ENCODE measurements at regions not wholly inside any gene's neighbourhood (a gene's known extent, or its start where the extent isn't known, plus 50 kb on each side); places are given as distances from the start of the nearest gene placed in this dataset.
A peak's percentile ranks its signal among the peaks of the same experiment; 100 is the strongest.
"Not testable (repeated sequence)": the region's sequence is repeated elsewhere in the genome, so short reads cannot be mapped to it uniquely, and the experiment has no call there.

GRCh38 chr2:153420394-153420793 is 58.2 kb downstream of the RPRM start:
- FAIRE-seq (no peak), DNase-seq (ENCODE audit: insufficient read length, low spot score) (no peak)

DNA sequence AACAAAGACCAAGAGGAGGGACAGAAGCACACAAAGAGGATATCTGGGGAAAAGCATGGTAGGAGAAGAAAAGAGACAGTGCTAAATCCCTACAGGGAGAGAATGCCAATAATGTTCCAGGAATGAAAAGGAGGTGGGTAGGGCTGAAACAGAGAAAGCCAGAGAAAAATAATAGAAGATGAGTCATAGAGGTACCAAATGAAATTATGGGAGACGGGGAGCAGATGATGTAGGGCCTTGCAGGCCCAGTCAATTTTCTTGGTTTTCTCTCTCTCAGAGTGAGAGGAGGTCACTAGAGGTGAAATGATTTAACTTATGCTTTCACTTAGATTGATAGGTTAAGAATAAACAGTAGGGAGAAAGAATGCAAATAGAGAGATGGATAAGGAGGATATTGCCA is 61.5 kb downstream of the RPRM start:
- no peak for DNase-seq (ENCODE audit: insufficient read length, low spot score)
- FAIRE-seq = no peak

DNA sequence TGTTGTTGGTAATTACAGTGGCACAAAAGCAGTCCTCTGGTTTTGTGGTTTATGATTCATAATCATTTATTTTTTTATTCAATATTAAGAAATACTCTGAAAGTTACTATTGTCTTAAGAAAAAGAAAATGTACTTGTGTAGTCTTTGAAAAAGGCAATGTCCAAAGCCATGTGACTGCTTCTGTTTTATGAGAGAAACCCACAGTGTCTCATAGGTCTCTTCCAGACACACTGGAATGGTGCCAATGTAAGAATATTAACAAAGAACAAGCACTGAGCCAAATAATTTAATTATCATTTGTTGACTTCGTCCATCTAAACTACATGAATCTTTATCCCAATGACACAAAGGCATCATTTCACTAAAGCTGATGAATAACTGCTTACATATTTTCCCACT is 62.5 kb downstream of the RPRM start:
- no peak for FAIRE-seq
- no peak for DNase-seq (ENCODE audit: insufficient read length, low spot score)

GRCh38 chr2:153408710-153409385 is 69.7 kb downstream of the RPRM start:
- FAIRE-seq = no peak

GRCh38 chr2:153405196-153405595 is 73.4 kb downstream of the RPRM start:
- FAIRE-seq = no peak
- DNase-seq (ENCODE audit: insufficient read length, low spot score) = no peak

More at GRCh38 chr2:153408710-153409385, 69.7 kb downstream of the RPRM start:
- DNase-seq (ENCODE audit: insufficient read length, low spot score) = no peak

DNA sequence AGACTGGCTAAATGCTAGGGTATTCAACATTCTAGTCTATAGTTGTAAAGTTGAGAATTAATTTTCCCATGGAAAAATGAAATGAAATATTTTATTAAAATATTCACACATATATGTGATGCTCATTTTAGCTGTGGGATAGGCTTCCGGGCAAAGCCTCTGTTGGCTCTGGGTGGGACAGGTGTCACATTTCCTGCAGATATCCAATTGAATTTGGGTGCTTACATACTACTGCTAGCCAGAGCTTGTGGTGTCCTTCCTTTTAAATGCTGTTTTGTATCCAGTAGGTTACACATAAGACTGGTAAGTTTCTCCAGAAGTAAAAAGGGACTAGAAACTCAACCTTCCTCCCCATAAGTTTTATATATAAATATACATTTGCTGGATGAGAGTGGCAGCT is 73.8 kb downstream of the RPRM start:
- no peak for FAIRE-seq
- DNase-seq (ENCODE audit: insufficient read length, low spot score) = no peak

GRCh38 chr2:153403940-153404339 is 74.6 kb downstream of the RPRM start:
- FAIRE-seq (no peak), DNase-seq (ENCODE audit: insufficient read length, low spot score) (no peak)

DNA sequence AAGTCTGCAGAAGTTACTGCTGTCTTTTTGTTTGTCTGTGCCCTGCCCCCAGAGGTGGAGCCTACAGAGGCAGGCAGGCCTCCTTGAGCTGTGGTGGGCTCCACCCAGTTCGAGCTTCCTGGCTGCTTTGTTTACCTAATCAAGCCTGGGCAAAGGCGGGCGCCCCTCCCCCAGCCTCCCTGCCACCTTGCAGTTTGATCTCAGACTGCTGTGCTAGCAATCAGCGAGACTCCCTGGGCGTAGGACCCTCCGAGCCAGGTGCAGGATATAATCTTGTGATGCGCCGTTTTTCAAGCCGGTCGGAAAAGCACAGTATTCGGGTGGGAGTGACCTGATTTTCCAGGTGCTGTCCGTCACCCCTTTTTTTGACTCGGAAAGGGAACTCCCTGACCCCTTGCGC is 75.2 kb downstream of the RPRM start:
- not testable (repeated sequence) for DNase-seq (ENCODE audit: insufficient read length, low spot score)

DNA sequence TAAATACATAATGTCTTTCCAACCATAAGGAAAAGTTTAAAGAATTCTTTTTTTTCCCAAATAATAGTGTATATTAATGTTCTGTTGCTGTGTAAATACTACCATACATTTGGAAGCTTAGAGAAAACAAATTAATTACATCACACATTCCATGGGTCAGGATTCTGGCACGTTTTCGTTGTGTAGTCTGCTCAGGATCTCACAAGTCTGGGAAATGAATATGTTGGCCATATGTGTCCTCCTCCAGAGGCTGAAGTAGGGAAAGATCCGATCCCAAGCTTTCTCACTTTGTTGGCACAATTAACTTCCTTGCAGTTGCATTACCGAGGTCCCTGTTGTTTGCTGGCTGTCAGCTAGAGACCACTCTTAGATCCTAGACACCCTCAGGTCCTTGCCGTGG is 83.9 kb downstream of the RPRM start:
- no peak for DNase-seq (ENCODE audit: insufficient read length, low spot score)
- FAIRE-seq = no peak

More for the DNA sequence above, 75.2 kb downstream of the RPRM start:
- FAIRE-seq = not testable (repeated sequence)

DNA sequence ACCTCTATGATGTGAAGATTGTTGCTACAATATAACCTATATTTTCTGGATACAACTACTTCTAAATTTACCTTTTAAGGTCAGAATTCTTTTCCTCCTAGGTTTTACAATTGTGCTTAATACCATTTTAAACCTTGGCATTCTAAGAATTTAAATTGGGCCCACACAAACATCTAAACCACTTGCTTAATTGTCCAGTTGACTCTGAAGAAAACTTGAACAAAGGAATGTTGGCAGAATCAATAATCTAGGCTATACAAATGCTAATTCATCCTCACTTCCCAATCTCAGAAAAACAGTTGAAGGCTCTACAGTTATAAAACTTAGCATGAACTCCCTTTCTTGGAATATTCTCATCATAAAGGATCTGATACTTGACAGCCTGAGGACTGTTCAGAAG is 84.3 kb downstream of the RPRM start:
- DNase-seq (ENCODE audit: insufficient read length, low spot score) (no peak), FAIRE-seq (no peak)

GRCh38 chr2:153393518-153393917 is 85.0 kb downstream of the RPRM start:
- FAIRE-seq = no peak

GRCh38 chr2:153391131-153391530 is 87.4 kb downstream of the RPRM start:
- no peak for DNase-seq (ENCODE audit: insufficient read length, low spot score)
- FAIRE-seq = no peak

More at GRCh38 chr2:153393518-153393917, 85.0 kb downstream of the RPRM start:
- DNase-seq (ENCODE audit: insufficient read length, low spot score) = no peak

- no peak for FAIRE-seq
Observed at GRCh38 chr2:153388246-153388645, 90.3 kb downstream of the RPRM start.

GRCh38 chr2:153387203-153387602 is 91.4 kb downstream of the RPRM start:
- no peak for DNase-seq (ENCODE audit: insufficient read length, low spot score)

More at GRCh38 chr2:153388246-153388645, 90.3 kb downstream of the RPRM start:
- no peak for DNase-seq (ENCODE audit: insufficient read length, low spot score)

GRCh38 chr2:153386481-153386897 is 92.1 kb downstream of the RPRM start:
- FAIRE-seq (no peak), DNase-seq (ENCODE audit: insufficient read length, low spot score) (no peak)

More at GRCh38 chr2:153387203-153387602, 91.4 kb downstream of the RPRM start:
- FAIRE-seq = no peak

DNA sequence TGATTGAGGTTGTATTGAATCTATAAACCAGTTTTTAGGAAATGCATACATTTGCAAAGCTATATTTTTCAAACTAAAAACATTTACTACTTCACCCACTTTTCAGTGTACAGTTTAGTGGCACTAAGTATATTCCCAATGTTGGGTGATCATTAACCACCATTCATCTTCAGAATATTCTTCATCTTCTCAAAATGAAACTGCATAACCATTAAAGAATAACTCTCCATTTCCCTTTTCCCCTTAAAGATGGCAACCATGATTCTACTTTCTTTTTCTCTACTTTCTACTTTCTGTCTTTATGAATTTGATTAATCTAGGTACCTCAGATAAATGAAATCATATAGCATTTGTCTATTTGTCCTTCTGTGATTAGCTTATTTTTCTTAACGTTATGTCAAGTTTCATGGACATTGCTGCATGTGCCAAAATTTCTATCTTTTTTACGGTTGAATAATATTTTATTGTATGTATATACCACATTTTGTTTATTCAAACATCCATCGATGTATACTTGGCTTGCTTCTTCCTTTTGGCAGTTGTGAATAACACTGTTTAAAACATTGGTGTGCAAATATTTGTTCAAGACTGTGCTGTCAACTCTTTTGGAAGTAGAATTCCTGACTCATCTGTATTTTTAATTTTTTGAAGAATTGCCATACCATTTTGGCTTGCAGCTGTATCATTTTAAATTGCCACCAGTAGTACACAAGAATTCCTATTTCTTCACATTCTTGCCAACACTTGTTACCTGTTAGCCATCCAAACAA is 104.9 kb downstream of the RPRM start:
- FAIRE-seq (peak; percentile 83), DNase-seq (ENCODE audit: insufficient read length, low spot score) (no peak)

GRCh38 chr2:153360239-153360638 is 118.3 kb downstream of the RPRM start:
- FAIRE-seq = no peak
- no peak for DNase-seq (ENCODE audit: insufficient read length, low spot score)

GRCh38 chr2:153354377-153354776 is 124.2 kb downstream of the RPRM start:
- DNase-seq (ENCODE audit: insufficient read length, low spot score) (no peak), FAIRE-seq (no peak)

GRCh38 chr2:153349603-153350002 is 129.0 kb downstream of the RPRM start:
- no peak for FAIRE-seq
- DNase-seq (ENCODE audit: insufficient read length, low spot score) = no peak

DNA sequence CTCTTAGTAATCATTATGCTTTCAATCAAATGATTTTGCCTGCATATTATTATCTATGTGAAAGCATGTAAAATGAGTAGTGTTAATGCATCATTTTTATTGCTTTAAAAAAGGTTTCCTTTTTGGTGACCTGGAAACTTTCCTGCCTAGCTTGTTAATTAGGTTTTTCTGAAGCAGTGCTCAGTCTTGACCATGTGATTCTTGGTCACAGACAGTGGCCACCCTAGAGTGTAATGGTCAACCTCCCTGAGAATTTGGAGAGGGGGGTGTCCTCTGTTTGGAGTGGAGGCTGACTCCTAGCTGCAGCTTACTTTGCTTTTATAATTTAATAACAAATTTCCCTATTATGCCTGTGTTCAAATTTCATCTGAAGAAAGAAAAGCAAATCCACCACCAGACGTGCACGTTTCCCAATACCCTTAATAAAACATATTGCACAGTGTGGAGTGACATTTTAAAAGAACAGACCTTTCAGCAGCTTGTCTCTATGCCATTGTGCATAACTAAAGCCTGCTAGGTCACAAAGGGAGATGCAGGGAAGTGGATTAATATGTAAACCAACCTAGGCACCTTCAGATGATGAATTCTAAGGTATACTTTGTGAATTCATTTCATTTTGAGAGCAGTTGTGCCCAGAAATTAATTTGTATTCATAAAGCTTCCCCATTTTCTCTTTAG is 130.6 kb downstream of the RPRM start:
- no peak for FAIRE-seq
- no peak for DNase-seq (ENCODE audit: insufficient read length, low spot score)

- no peak for FAIRE-seq
- no peak for DNase-seq (ENCODE audit: insufficient read length, low spot score)
Observed at GRCh38 chr2:153320879-153321278, 157.7 kb downstream of the RPRM start.
